ENCODE measurements at regions not wholly inside any gene's neighbourhood (a gene's known extent, or its start where the extent isn't known, plus 50 kb on each side); places are given as distances from the start of the nearest gene placed in this dataset.

GRCh38 chr2:120534457-120534856, 188.5 kb downstream of the INHBB start:
- H3K4me3 ChIP-seq (ENCODE audit: insufficient read depth, low read depth, low read length): no peak overlapping the region
- no peaks in the 10 kb centered on the region for H3K36me3 Mint-ChIP-seq (ENCODE audit: low read depth, unreplicated experiment)
- TF ChIP-seq EZH2 (IDR thresholded peaks at IDR 0.05; ENCODE audit: insufficient read depth, low read length): no peak
- no peak for TF ChIP-seq CTCF (IDR thresholded peaks at IDR 0.05; ENCODE audit: insufficient read depth, low read depth, low read length)
- FAIRE-seq: no peak
- no peak overlapping the region for H2AFZ ChIP-seq (ENCODE audit: low read depth, low read length)
- H3K9me3 Mint-ChIP-seq (ENCODE audit: unreplicated experiment): peaks cover 2% of the 10 kb centered on the region
- H3K9me3 ChIP-seq (ENCODE audit: insufficient read depth, low read depth, low read length): no peaks in the 10 kb centered on the region
- H3K27me3 Mint-ChIP-seq (ENCODE audit: low read depth, unreplicated experiment): peaks cover 50% of the 10 kb centered on the region
- DNase-seq (ENCODE audit: low read depth): no peak
- no peak overlapping the region for H3K4me2 ChIP-seq (ENCODE audit: low read length)
- H3K4me1 ChIP-seq (ENCODE audit: insufficient read depth, low read length): no peaks in the 10 kb centered on the region
- H3K4me3 Mint-ChIP-seq (ENCODE audit: unreplicated experiment): no peak overlapping the region
- H3K27me3 ChIP-seq (ENCODE audit: insufficient read depth, low read length): peaks cover 24% of the 10 kb centered on the region
- no peak overlapping the region for H3K27ac Mint-ChIP-seq (ENCODE audit: unreplicated experiment)
- H3K9ac ChIP-seq (ENCODE audit: low read length): no peak overlapping the region
- no peaks in the 10 kb centered on the region for H3K79me2 ChIP-seq (ENCODE audit: insufficient read depth, low read length)
- H3K4me1 Mint-ChIP-seq (ENCODE audit: low read depth, unreplicated experiment): peaks cover 7% of the 10 kb centered on the region
- no peaks in the 10 kb centered on the region for H3K36me3 ChIP-seq (ENCODE audit: insufficient read depth, low read length)
- no peaks in the 10 kb centered on the region for H4K20me1 ChIP-seq (ENCODE audit: insufficient read depth, low read length)
- H3K27ac ChIP-seq (ENCODE audit: low read depth, low read length): no peak overlapping the region

DNA sequence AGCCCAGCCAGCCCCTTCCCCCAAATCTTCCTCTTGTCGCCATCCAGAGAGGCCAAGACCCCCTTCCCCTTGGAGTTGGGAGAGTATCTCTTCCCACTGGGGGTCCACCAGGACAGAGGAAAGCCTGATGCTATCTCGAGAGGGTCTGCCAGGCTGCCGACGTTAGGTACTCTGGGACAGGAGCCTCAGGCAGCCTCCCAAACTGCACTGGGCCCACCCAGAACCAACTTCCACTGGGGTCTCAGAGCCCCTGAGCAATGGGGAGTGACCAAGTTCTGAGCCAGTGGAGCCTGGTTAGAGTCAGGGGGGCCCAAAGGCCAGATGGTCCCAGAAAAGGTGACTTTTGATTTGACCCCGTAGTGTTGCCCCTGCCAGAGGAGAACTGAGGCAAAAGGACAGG, 189.1 kb downstream of the INHBB start:
- H3K9me3 Mint-ChIP-seq (ENCODE audit: unreplicated experiment): peaks cover 2% of the 10 kb centered on the region
- TF ChIP-seq CTCF (IDR thresholded peaks at IDR 0.05; ENCODE audit: insufficient read depth, low read depth, low read length): no peak
- TF ChIP-seq EZH2 (IDR thresholded peaks at IDR 0.05; ENCODE audit: insufficient read depth, low read length): no peak
- H3K4me2 ChIP-seq (ENCODE audit: low read length): no peak overlapping the region
- H3K36me3 ChIP-seq (ENCODE audit: insufficient read depth, low read length): no peaks in the 10 kb centered on the region
- no peaks in the 10 kb centered on the region for H3K36me3 Mint-ChIP-seq (ENCODE audit: low read depth, unreplicated experiment)
- H3K27me3 Mint-ChIP-seq (ENCODE audit: low read depth, unreplicated experiment): peaks cover 46% of the 10 kb centered on the region
- no peaks in the 10 kb centered on the region for H3K79me2 ChIP-seq (ENCODE audit: insufficient read depth, low read length)
- no peak overlapping the region for H3K27ac ChIP-seq (ENCODE audit: low read depth, low read length)
- H3K4me1 Mint-ChIP-seq (ENCODE audit: low read depth, unreplicated experiment): peaks cover 9% of the 10 kb centered on the region
- peaks cover 4% of the 10 kb centered on the region for H3K4me1 ChIP-seq (ENCODE audit: insufficient read depth, low read length)
- H3K4me3 ChIP-seq (ENCODE audit: insufficient read depth, low read depth, low read length): no peak overlapping the region
- no peak overlapping the region for H3K9ac ChIP-seq (ENCODE audit: low read length)
- H3K27me3 ChIP-seq (ENCODE audit: insufficient read depth, low read length): peaks cover 17% of the 10 kb centered on the region
- no peak overlapping the region for H3K27ac Mint-ChIP-seq (ENCODE audit: unreplicated experiment)
- H2AFZ ChIP-seq (ENCODE audit: low read depth, low read length): no peak overlapping the region
- H3K4me3 Mint-ChIP-seq (ENCODE audit: unreplicated experiment): no peak overlapping the region
- FAIRE-seq: no peak
- H4K20me1 ChIP-seq (ENCODE audit: insufficient read depth, low read length): no peaks in the 10 kb centered on the region
- DNase-seq (ENCODE audit: low read depth): no peak
- H3K9me3 ChIP-seq (ENCODE audit: insufficient read depth, low read depth, low read length): no peaks in the 10 kb centered on the region

DNA sequence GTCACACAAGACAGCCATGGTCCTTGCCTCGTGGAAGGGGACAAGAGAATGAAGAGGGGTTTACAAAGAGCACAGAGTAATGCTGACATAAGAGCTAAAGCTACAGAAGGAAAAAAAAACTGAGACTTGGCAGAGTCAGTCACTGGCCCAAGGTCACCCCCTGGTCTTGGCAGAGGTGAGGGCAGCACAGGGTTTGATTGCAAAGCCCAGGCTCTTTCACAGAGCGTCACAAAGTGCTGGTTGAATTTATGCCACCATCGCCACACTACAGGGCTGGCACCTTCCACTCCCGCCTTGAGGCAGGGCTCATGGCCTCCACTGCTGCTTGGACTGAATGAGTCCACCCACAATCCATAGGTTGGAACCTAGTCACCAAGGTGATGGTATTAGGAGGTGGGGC, 190.2 kb downstream of the INHBB start:
- FAIRE-seq: no peak
- no peak overlapping the region for H3K4me2 ChIP-seq (ENCODE audit: low read length)
- H3K27ac ChIP-seq (ENCODE audit: low read depth, low read length): no peak overlapping the region
- no peaks in the 10 kb centered on the region for H4K20me1 ChIP-seq (ENCODE audit: insufficient read depth, low read length)
- no peaks in the 10 kb centered on the region for H3K9me3 ChIP-seq (ENCODE audit: insufficient read depth, low read depth, low read length)
- H3K9me3 Mint-ChIP-seq (ENCODE audit: unreplicated experiment): no peaks in the 10 kb centered on the region
- peaks cover 18% of the 10 kb centered on the region for H3K4me1 Mint-ChIP-seq (ENCODE audit: low read depth, unreplicated experiment)
- no peak overlapping the region for H3K4me3 Mint-ChIP-seq (ENCODE audit: unreplicated experiment)
- no peak overlapping the region for H3K27ac Mint-ChIP-seq (ENCODE audit: unreplicated experiment)
- no peaks in the 10 kb centered on the region for H3K36me3 Mint-ChIP-seq (ENCODE audit: low read depth, unreplicated experiment)
- no peak overlapping the region for H2AFZ ChIP-seq (ENCODE audit: low read depth, low read length)
- no peak overlapping the region for H3K9ac ChIP-seq (ENCODE audit: low read length)
- H3K27me3 ChIP-seq (ENCODE audit: insufficient read depth, low read length): peaks cover 9% of the 10 kb centered on the region
- H3K4me1 ChIP-seq (ENCODE audit: insufficient read depth, low read length): peaks cover 14% of the 10 kb centered on the region
- no peaks in the 10 kb centered on the region for H3K36me3 ChIP-seq (ENCODE audit: insufficient read depth, low read length)
- no peak for DNase-seq (ENCODE audit: low read depth)
- H3K27me3 Mint-ChIP-seq (ENCODE audit: low read depth, unreplicated experiment): peaks cover 44% of the 10 kb centered on the region
- no peaks in the 10 kb centered on the region for H3K79me2 ChIP-seq (ENCODE audit: insufficient read depth, low read length)
- no peak overlapping the region for H3K4me3 ChIP-seq (ENCODE audit: insufficient read depth, low read depth, low read length)
- TF ChIP-seq CTCF (IDR thresholded peaks at IDR 0.05; ENCODE audit: insufficient read depth, low read depth, low read length) (no peak), EZH2 (IDR thresholded peaks at IDR 0.05; ENCODE audit: insufficient read depth, low read length) (no peak)

Measured in astrocyte (in vitro differentiated cells and primary cell).